CD14-positive monocyte (primary cell): ENCODE measurements at regions not wholly inside any gene's neighbourhood (a gene's known extent, or its start where the extent isn't known, plus 50 kb on each side); places are given as distances from the start of the nearest gene placed in this dataset.
"Not testable (repeated sequence)": the region's sequence is repeated elsewhere in the genome, so short reads cannot be mapped to it uniquely, and the experiment has no call there.

Experiments used
- DNase-seq, 3 donors: peaks; one replicate each; pipeline ENCODE4 v3.0.0-alpha.2; 2011 to 2022
- H2AFZ ChIP-seq: 2 replicates; pipeline ENCODE4 v1.6.0; 2012; ENCODE audit warnings: mild to moderate bottlenecking, low read depth, low read length, inconsistent platforms; ENCODE audit not compliant: insufficient read depth, poor library complexity, severe bottlenecking
- H3K27ac ChIP-seq, 2 donors: 1 replicate in 1 of 2; 2 replicates in 1 of 2; pipeline ENCODE4 v1.5.1; 2012 to 2013; ENCODE audit warnings: low read length in 2 of 2, control low read depth in 1 of 2, inconsistent platforms in 1 of 2, low read depth in 1 of 2, mild to moderate bottlenecking in 1 of 2
- H3K27me3 ChIP-seq, 2 donors: one replicate each; pipeline versions ENCODE4 v1.6.0 to v1.6.1; 2011 to 2013; ENCODE audit warnings: low read length in 2 of 2; ENCODE audit not compliant: control insufficient read depth in 2 of 2, insufficient read depth in 2 of 2
- H3K36me3 ChIP-seq, 2 donors: replicated peaks in 1 of 2; 1 replicate in 1 of 2; 2 replicates in 1 of 2; pipeline versions ENCODE4 v1.5.1 to v1.6.1; 2012 to 2013; ENCODE audit warnings: low read length in 2 of 2, control low read depth in 1 of 2, inconsistent platforms in 1 of 2, mild to moderate bottlenecking in 1 of 2; ENCODE audit not compliant: insufficient read depth in 2 of 2, control insufficient read depth in 1 of 2
- H3K4me1 ChIP-seq, 2 donors: 1 replicate in 1 of 2; 2 replicates in 1 of 2; pipeline versions ENCODE4 v1.5.1 to v1.6.1; 2012 to 2013; ENCODE audit warnings: low read length in 2 of 2, control low read depth in 1 of 2, inconsistent platforms in 1 of 2, mild to moderate bottlenecking in 1 of 2, moderate library complexity in 1 of 2; ENCODE audit not compliant: insufficient read depth in 2 of 2, control insufficient read depth in 1 of 2
- H3K4me2 ChIP-seq: replicated peaks from 2 replicates; pipeline ENCODE3; 2012; ENCODE audit warnings: low read length, moderate library complexity, mild to moderate bottlenecking; ENCODE audit not compliant: poor library complexity, severe bottlenecking; ENCODE audit errors: extremely low read depth
- H3K4me3 ChIP-seq, 3 experiments: fragments of 200-600 bp in 1 of 3; sonication (generic) in 1 of 3; replicated peaks in 1 of 3; 1 replicate in 2 of 3; 2 replicates in 1 of 3; pipeline ENCODE4 v1.5.1; 2011 to 2013; ENCODE audit warnings: low read length in 3 of 3, mild to moderate bottlenecking in 3 of 3, control low read depth in 2 of 3, low read depth in 2 of 3, inconsistent platforms in 1 of 3, moderate library complexity in 1 of 3
- H3K79me2 ChIP-seq: 2 replicates; pipeline ENCODE4 v1.6.0; 2012; ENCODE audit warnings: mild to moderate bottlenecking, control low read depth, inconsistent platforms, low read length, moderate library complexity; ENCODE audit not compliant: insufficient read depth
- H3K9ac ChIP-seq: 2 replicates; pipeline ENCODE4 v1.6.0; 2017; ENCODE audit warnings: low read length, mild to moderate bottlenecking; ENCODE audit not compliant: insufficient read depth, poor library complexity, severe bottlenecking
- H3K9me3 ChIP-seq, 2 donors: replicated peaks in 1 of 2; 1 replicate in 1 of 2; 2 replicates in 1 of 2; pipeline versions ENCODE4 v1.5.1 to v1.6.1; 2012 to 2013; ENCODE audit warnings: low read length in 2 of 2, control low read depth in 1 of 2; ENCODE audit not compliant: control insufficient read depth in 1 of 2, insufficient read depth in 1 of 2
- H4K20me1 ChIP-seq: 2 replicates; pipeline ENCODE4 v1.6.0; 2012; ENCODE audit warnings: mild to moderate bottlenecking, low read length, control low read depth, moderate library complexity; ENCODE audit not compliant: insufficient read depth
- H3K27ac Mint-ChIP-seq, 7 donors: one replicate each; pipeline ENCODE4 v1.8.0; 2020; ENCODE audit warnings: mild to moderate bottlenecking in 7 of 7, mixed read lengths in 7 of 7, moderate library complexity in 6 of 7, inconsistent platforms in 2 of 7
- H3K27me3 Mint-ChIP-seq, 3 donors: one replicate each; pipeline ENCODE4 v1.8.0; 2021 to 2022; ENCODE audit warnings: low read depth in 3 of 3, mild to moderate bottlenecking in 3 of 3, mixed read lengths in 3 of 3, moderate library complexity in 3 of 3, inconsistent platforms in 1 of 3
- H3K36me3 Mint-ChIP-seq, 2 donors: one replicate each; pipeline ENCODE4 v1.8.0; 2020; ENCODE audit warnings: mixed read lengths in 2 of 2, inconsistent platforms in 1 of 2, mild to moderate bottlenecking in 1 of 2
- H3K4me1 Mint-ChIP-seq: one replicate; pipeline ENCODE4 v1.8.0; 2020; ENCODE audit warnings: mild to moderate bottlenecking, mixed read lengths
- H3K4me3 Mint-ChIP-seq, 2 donors: one replicate each; pipeline ENCODE4 v1.8.0; 2020; ENCODE audit warnings: mild to moderate bottlenecking in 2 of 2, mixed read lengths in 2 of 2, moderate library complexity in 1 of 2
- H3K9me3 Mint-ChIP-seq, 7 donors: one replicate each; pipeline ENCODE4 v1.8.0; 2020 to 2022; ENCODE audit warnings: mixed read lengths in 7 of 7, mild to moderate bottlenecking in 6 of 7, moderate library complexity in 6 of 7, inconsistent platforms in 2 of 7
- CTCF ChIP-seq: fragments of 200-600 bp; IDR thresholded peaks from one replicate; pipeline ENCODE4 v1.8.0; 2022; ENCODE audit warnings: antibody characterized with exemption, mild to moderate bottlenecking
- WGBS: methylation state at CpG from one replicate; pipeline ENCODE4 v1.1.5; 2013; ENCODE audit warnings: missing lambda C conversion rate; ENCODE audit not compliant: insufficient coverage; 5-methylcytosine and 5-hydroxymethylcytosine counted together
- intact Hi-C, 2 donors: fragments of 100-400 bp; cut with micrococcal nuclease; formaldehyde crosslinking; loops; one replicate each; pipeline versions ENCODE4 v1.15.0 to v1.15.1; 2023

DNA sequence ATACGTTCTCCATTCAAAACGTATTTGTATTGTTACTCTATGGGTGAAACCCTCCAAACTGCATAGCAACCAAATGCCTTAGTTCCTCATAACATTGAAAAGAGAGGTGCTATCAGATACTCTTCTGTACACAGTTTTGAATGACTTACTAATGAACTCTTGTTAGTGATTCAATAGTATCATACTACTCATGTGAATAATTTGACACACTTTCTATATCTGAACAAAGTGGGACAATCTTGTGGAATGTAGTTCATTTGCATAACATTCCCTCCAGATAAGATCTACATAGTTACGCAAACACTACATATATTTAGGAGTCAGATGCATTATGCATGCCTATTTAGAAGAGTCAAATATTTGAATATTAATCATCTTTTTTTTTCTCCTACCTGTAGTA is 232.0 kb upstream of the NRXN1 start:
- Histone ChIP-seq H4K20me1 (no peaks in the 10 kb centered on the region), H3K9ac (no peak overlapping the region), H3K27ac (no peak overlapping the region), H3K4me2 (no peak overlapping the region), H3K36me3 (no peaks in the 10 kb centered on the region), H2AFZ (no peak overlapping the region), H3K79me2 (no peaks in the 10 kb centered on the region), H3K4me1 (no peaks in the 10 kb centered on the region), H3K4me3 (no peak overlapping the region), H3K9me3 (no peaks in the 10 kb centered on the region), H3K27me3 (no peaks in the 10 kb centered on the region)
- Mint-ChIP-seq H3K27ac (no peak overlapping the region), H3K4me1 (no peaks in the 10 kb centered on the region), H3K27me3 (no peaks in the 10 kb centered on the region), H3K36me3 (no peaks in the 10 kb centered on the region), H3K9me3 (peaks cover 0 to 9% (median 0%) of the 10 kb centered on the region in 7 donors), H3K4me3 (no peak overlapping the region)
- WGBS: 80% methylated on average over 2 of the region's 3 CpGs
- no peak for DNase-seq
- TF ChIP-seq CTCF: no peak
- intact Hi-C loops: no loop called here

GRCh38 chr2:51263101-51263500 is 231.2 kb upstream of the NRXN1 start:
- 92% methylated on average over 2 of the region's 2 CpGs for WGBS
- H3K4me1 ChIP-seq, H3K36me3 Mint-ChIP-seq, H3K4me3 ChIP-seq, H3K36me3 ChIP-seq, DNase-seq, H3K9ac ChIP-seq, intact Hi-C loops, H3K4me2 ChIP-seq, H3K4me3 Mint-ChIP-seq, H3K4me1 Mint-ChIP-seq, H3K27me3 Mint-ChIP-seq, H3K27ac ChIP-seq, H2AFZ ChIP-seq, H3K9me3 ChIP-seq, H3K9me3 Mint-ChIP-seq, H3K27ac Mint-ChIP-seq, H3K27me3 ChIP-seq, H3K79me2 ChIP-seq, H4K20me1 ChIP-seq: not testable (repeated sequence)
